ENCODE measurements at regions not wholly inside any gene's neighbourhood (a gene's known extent, or its start where the extent isn't known, plus 50 kb on each side); places are given as distances from the start of the nearest gene placed in this dataset.

- DNase-seq (ENCODE audit: low read depth, low spot score) = no peak
- no peaks in the 10 kb centered on the region for H3K36me3 Mint-ChIP-seq (ENCODE audit: low read depth)
- no peak overlapping the region for H3K4me3 Mint-ChIP-seq
- TF ChIP-seq, protein P1, sequence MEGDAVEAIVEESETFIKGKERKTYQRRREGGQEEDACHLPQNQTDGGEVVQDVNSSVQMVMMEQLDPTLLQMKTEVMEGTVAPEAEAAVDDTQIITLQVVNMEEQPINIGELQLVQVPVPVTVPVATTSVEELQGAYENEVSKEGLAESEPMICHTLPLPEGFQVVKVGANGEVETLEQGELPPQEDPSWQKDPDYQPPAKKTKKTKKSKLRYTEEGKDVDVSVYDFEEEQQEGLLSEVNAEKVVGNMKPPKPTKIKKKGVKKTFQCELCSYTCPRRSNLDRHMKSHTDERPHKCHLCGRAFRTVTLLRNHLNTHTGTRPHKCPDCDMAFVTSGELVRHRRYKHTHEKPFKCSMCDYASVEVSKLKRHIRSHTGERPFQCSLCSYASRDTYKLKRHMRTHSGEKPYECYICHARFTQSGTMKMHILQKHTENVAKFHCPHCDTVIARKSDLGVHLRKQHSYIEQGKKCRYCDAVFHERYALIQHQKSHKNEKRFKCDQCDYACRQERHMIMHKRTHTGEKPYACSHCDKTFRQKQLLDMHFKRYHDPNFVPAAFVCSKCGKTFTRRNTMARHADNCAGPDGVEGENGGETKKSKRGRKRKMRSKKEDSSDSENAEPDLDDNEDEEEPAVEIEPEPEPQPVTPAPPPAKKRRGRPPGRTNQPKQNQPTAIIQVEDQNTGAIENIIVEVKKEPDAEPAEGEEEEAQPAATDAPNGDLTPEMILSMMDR (conservative IDR thresholded peaks at IDR 0.05) = no peak
- no peaks in the 10 kb centered on the region for H3K27me3 Mint-ChIP-seq (ENCODE audit: low read depth)
- H3K9me3 Mint-ChIP-seq = peaks cover 4% of the 10 kb centered on the region
- no peak overlapping the region for H3K27ac Mint-ChIP-seq (ENCODE audit: unreplicated experiment)
- peaks cover 2% of the 10 kb centered on the region for H3K4me1 Mint-ChIP-seq
Measured at GRCh38 chr1:87973896-87974295, 645.2 kb downstream of the LMO4 start.

DNA sequence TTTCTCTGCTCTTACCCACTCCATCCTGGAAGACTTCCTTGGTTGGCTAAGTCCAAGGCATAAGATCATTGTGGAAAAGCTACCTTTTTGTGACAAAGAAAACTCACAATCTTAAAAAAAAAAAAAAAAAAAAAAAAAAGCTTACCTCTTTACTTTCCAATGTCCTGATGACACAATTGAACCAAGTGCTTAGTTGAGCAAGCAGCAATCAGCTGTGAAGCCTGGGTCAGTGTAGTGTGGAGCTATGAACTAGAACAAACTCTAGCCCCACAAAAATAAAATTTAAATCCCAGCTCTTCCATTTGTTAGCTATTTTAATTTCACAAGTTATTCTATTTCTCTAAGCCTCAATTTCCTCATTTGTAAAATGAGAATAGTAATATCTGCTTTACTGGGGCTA lies 647.6 kb downstream of the LMO4 start:
- no peaks in the 10 kb centered on the region for H3K9me3 Mint-ChIP-seq
- TF ChIP-seq, protein P1 (conservative IDR thresholded peaks at IDR 0.05) = no peak
- no peaks in the 10 kb centered on the region for H3K36me3 Mint-ChIP-seq (ENCODE audit: low read depth)
- no peak for DNase-seq (ENCODE audit: low read depth, low spot score)
- no peaks in the 10 kb centered on the region for H3K27me3 Mint-ChIP-seq (ENCODE audit: low read depth)
- no peak overlapping the region for H3K4me3 Mint-ChIP-seq
- no peaks in the 10 kb centered on the region for H3K4me1 Mint-ChIP-seq
- no peak overlapping the region for H3K27ac Mint-ChIP-seq (ENCODE audit: unreplicated experiment)

DNA sequence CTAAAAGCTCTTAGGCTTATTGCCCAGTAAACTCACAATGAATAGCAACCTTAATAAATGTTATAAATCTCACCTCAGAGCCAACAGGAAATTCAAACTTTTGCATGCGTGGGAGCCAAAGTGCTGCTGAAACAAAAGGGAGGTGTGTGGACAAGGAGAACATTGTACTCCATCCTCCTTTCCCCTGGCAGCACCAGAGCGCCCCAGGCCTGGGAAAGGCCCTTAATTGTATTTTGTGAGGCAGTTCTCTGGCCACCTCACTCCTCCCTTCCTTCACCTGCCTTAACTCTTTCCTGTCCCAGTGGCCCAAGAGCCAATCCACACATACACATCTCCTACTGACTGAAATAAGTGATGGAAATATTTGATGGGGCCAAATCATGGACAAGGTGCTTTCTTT lies 648.5 kb downstream of the LMO4 start:
- H3K27ac Mint-ChIP-seq (ENCODE audit: unreplicated experiment) = no peak overlapping the region
- H3K27me3 Mint-ChIP-seq (ENCODE audit: low read depth) = no peaks in the 10 kb centered on the region
- H3K4me1 Mint-ChIP-seq = no peaks in the 10 kb centered on the region
- H3K36me3 Mint-ChIP-seq (ENCODE audit: low read depth) = no peaks in the 10 kb centered on the region
- TF ChIP-seq, protein P1 (conservative IDR thresholded peaks at IDR 0.05) = no peak
- H3K9me3 Mint-ChIP-seq = no peaks in the 10 kb centered on the region
- no peak overlapping the region for H3K4me3 Mint-ChIP-seq
- no peak for DNase-seq (ENCODE audit: low read depth, low spot score)

DNA sequence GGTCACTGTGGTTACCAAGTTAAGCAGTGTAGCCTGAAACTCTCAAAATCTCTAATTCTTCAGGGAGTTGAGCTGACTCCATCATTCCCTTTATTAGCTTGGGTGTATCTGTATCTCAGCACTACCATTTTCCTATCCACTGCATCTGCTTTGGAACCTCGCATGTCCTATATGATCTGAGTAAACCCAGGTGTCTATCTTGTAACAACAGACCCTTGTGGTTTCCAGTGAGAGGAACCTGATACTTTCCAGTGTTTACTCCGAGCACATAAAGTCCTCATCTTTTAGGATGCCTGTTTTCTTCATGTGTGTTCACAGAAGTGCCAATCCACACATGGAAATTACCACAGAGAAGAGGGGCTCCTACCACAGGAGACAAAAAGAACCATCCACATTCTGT lies 650.4 kb downstream of the LMO4 start:
- Mint-ChIP-seq H3K4me3 (no peak overlapping the region), H3K9me3 (no peaks in the 10 kb centered on the region), H3K4me1 (no peaks in the 10 kb centered on the region), H3K27me3 (ENCODE audit: low read depth) (no peaks in the 10 kb centered on the region), H3K36me3 (ENCODE audit: low read depth) (no peaks in the 10 kb centered on the region), H3K27ac (ENCODE audit: unreplicated experiment) (no peak overlapping the region)
- TF ChIP-seq, protein P1 (conservative IDR thresholded peaks at IDR 0.05) = no peak
- DNase-seq (ENCODE audit: low read depth, low spot score) = no peak

DNA sequence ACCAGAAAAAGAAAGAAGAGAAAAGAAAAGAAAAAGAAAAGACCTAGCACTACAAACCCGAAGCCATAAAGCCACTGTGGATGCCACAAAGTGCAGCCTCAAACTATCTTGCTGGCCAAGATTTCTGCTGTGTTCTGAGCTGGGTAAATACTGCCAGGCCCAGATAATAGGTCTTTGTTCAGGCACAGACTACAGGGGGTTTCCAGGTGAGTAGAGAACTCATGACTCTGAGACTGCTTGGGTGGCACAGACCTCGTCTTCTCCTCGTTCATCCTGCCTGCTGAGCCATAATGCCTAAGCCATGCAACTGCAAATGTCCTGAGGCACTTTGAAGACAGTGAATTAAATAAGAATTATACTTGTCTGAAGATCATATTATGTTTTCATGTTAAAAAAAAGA lies 651.8 kb downstream of the LMO4 start:
- TF ChIP-seq, protein P1 (conservative IDR thresholded peaks at IDR 0.05) = no peak
- no peak for DNase-seq (ENCODE audit: low read depth, low spot score)
- Mint-ChIP-seq H3K27me3 (ENCODE audit: low read depth) (no peaks in the 10 kb centered on the region), H3K9me3 (no peaks in the 10 kb centered on the region), H3K4me3 (no peak overlapping the region), H3K36me3 (ENCODE audit: low read depth) (no peaks in the 10 kb centered on the region), H3K4me1 (no peaks in the 10 kb centered on the region), H3K27ac (ENCODE audit: unreplicated experiment) (no peak overlapping the region)

DNA sequence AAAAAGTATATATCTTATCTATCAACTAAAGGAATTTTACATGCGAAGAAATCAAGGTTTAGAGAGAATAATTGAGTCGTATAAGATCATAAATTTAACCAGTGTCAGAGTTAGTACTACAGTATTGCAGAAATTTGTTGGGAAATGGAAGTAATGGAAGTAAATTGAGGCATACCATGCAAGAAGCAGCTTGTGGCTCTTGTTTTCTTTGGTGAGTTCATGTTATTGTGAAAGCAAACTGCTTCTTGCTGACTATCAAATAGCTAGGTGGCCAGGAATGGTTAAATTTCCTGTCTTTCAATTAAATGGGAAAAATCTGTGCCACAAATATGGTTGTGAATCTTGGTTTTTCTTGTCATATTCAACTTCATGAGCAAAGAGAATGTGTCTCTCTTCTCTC lies 652.7 kb downstream of the LMO4 start:
- H3K36me3 Mint-ChIP-seq (ENCODE audit: low read depth) = no peaks in the 10 kb centered on the region
- H3K27ac Mint-ChIP-seq (ENCODE audit: unreplicated experiment) = no peak overlapping the region
- no peaks in the 10 kb centered on the region for H3K9me3 Mint-ChIP-seq
- H3K4me1 Mint-ChIP-seq = no peaks in the 10 kb centered on the region
- H3K27me3 Mint-ChIP-seq (ENCODE audit: low read depth) = no peaks in the 10 kb centered on the region
- H3K4me3 Mint-ChIP-seq = no peak overlapping the region
- no peak for DNase-seq (ENCODE audit: low read depth, low spot score)
- TF ChIP-seq, protein P1 (conservative IDR thresholded peaks at IDR 0.05) = no peak
